ENCODE measurements at regions not wholly inside any gene's neighbourhood (a gene's known extent, or its start where the extent isn't known, plus 50 kb on each side); places are given as distances from the start of the nearest gene placed in this dataset.

- no peak for DNase-seq
- no peak for FAIRE-seq
- 68 to 76% methylated on average over 2 of the region's 2 CpGs for WGBS, 2 donors
- H3K27me3 ChIP-seq = no peaks in the 10 kb centered on the region
- H3K36me3 ChIP-seq = no peaks in the 10 kb centered on the region
- ATAC-seq = no peak
- no peaks in the 10 kb centered on the region for H3K9me3 ChIP-seq
- H3K4me1 ChIP-seq = no peaks in the 10 kb centered on the region
- no peak for TF ChIP-seq CTCF (IDR thresholded peaks at IDR 0.05)
- intact Hi-C loops (cut with DNase I) = no loop called here
- no peak overlapping the region for H3K4me3 ChIP-seq
- no peak overlapping the region for H3K27ac ChIP-seq
These were observed 313.2 kb downstream of the HIVEP2 start for GRCh38 chr6:142631517-142632385.

GRCh38 chr6:142633317-142633716 is 311.7 kb downstream of the HIVEP2 start:
- Histone ChIP-seq H3K4me1 (no peaks in the 10 kb centered on the region), H3K36me3 (no peaks in the 10 kb centered on the region), H3K27ac (no peak overlapping the region), H3K27me3 (no peaks in the 10 kb centered on the region), H3K4me3 (no peak overlapping the region), H3K9me3 (no peaks in the 10 kb centered on the region)
- ATAC-seq (no peak), DNase-seq (no peak), FAIRE-seq (no peak)
- intact Hi-C loops (cut with DNase I) = no loop called here
- TF ChIP-seq CTCF (IDR thresholded peaks at IDR 0.05) = no peak

GRCh38 chr6:142635130-142635529 is 309.8 kb downstream of the HIVEP2 start:
- intact Hi-C loops (cut with DNase I) = no loop called here
- no peaks in the 10 kb centered on the region for H3K4me1 ChIP-seq
- no peaks in the 10 kb centered on the region for H3K9me3 ChIP-seq
- no peak overlapping the region for H3K27ac ChIP-seq
- FAIRE-seq (no peak), ATAC-seq (no peak), DNase-seq (no peak)
- no peaks in the 10 kb centered on the region for H3K27me3 ChIP-seq
- WGBS, 2 donors = 87 to 89% methylated on average over 1 of the region's 1 CpG
- no peak overlapping the region for H3K4me3 ChIP-seq
- no peaks in the 10 kb centered on the region for H3K36me3 ChIP-seq
- no peak for TF ChIP-seq CTCF (IDR thresholded peaks at IDR 0.05)

- 57 to 65% methylated on average over 10 of the region's 10 CpGs for WGBS, 2 donors
- FAIRE-seq (no peak), DNase-seq (no peak), ATAC-seq (no peak)
- TF ChIP-seq CTCF (IDR thresholded peaks at IDR 0.05) = no peak
- Histone ChIP-seq H3K36me3 (no peaks in the 10 kb centered on the region), H3K9me3 (peaks cover 0 to 3% (median 0%) of the 10 kb centered on the region in 4 donors), H3K4me3 (no peak overlapping the region), H3K4me1 (no peaks in the 10 kb centered on the region), H3K27ac (no peak overlapping the region), H3K27me3 (no peaks in the 10 kb centered on the region)
- intact Hi-C loops (cut with DNase I) = no loop called here
These were observed 307.2 kb downstream of the HIVEP2 start for GRCh38 chr6:142637624-142638351.

GRCh38 chr6:142642651-142643050 is 302.3 kb downstream of the HIVEP2 start:
- ATAC-seq (no peak), FAIRE-seq (no peak), DNase-seq (no peak)
- H3K27me3 ChIP-seq = no peaks in the 10 kb centered on the region
- H3K4me1 ChIP-seq = no peaks in the 10 kb centered on the region
- WGBS, 2 donors = 91 to 97% methylated on average over 1 of the region's 1 CpG
- TF ChIP-seq CTCF (IDR thresholded peaks at IDR 0.05) = no peak
- H3K27ac ChIP-seq = no peak overlapping the region
- no peak overlapping the region for H3K4me3 ChIP-seq
- no peaks in the 10 kb centered on the region for H3K36me3 ChIP-seq
- intact Hi-C loops (cut with DNase I) = no loop called here
- peaks cover 0 to 3% (median 0%) of the 10 kb centered on the region in 4 donors for H3K9me3 ChIP-seq
